ENCODE measurements at regions not wholly inside any gene's neighbourhood (a gene's known extent, or its start where the extent isn't known, plus 50 kb on each side); places are given as distances from the start of the nearest gene placed in this dataset.
"Not testable (repeated sequence)": the region's sequence is repeated elsewhere in the genome, so short reads cannot be mapped to it uniquely, and the experiment has no call there.

GRCh38 chr3:70737666-70738290 is 425.3 kb upstream of the MDFIC2 start:
- no peak for DNase-seq (ENCODE audit: low read depth)

GRCh38 chr3:70736009-70736408 is 423.6 kb upstream of the MDFIC2 start:
- no peak for DNase-seq (ENCODE audit: low read depth)

GRCh38 chr3:70734756-70735155 is 422.3 kb upstream of the MDFIC2 start:
- DNase-seq (ENCODE audit: low read depth), result no peak

- DNase-seq (ENCODE audit: low read depth), result no peak
Observed at GRCh38 chr3:70731046-70731445, 418.6 kb upstream of the MDFIC2 start.

GRCh38 chr3:70729845-70730244 is 417.4 kb upstream of the MDFIC2 start:
- DNase-seq (ENCODE audit: low read depth), result no peak

DNA sequence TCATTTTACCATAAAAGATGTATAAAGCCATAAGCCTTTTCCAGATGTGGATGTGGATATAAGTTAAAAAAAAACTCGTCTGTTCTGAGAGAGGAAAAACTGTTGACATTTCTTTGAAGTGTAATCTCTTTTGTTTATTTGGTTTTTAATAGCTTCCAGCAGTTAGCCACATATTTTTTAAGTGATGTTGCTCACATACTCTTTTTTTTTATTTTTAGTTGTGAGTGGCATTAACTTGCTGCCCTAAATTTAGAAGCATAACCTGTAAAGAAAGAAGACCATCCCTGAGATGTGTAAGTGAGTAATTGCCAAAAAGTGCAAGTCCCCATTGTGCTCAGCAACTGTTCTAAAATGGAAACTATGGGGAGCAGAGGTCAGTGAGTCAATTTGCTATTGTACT is 415.9 kb upstream of the MDFIC2 start:
- no peak for DNase-seq (ENCODE audit: low read depth)

DNA sequence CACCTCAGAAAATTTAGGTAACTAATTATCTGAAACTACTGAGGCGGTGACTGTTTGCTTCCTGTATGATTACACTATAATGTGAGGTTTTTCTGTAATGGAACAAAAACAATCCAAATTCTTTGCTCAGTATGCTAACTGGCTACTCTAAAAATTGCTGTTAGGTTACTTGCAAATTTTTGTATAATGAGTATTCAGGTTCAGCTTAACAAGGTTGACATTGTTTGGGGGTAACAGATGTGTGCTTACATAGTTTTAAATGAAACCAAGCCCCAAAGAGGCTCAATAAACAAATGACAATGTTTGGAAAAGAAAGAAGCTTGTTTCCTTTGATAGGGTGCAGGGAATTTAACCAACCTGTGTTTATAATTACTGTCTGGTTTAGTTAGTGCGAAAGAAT is 414.5 kb upstream of the MDFIC2 start:
- DNase-seq (ENCODE audit: low read depth), result no peak

- no peak for DNase-seq (ENCODE audit: low read depth)
Observed at GRCh38 chr3:70726096-70726938, 413.9 kb upstream of the MDFIC2 start.

DNA sequence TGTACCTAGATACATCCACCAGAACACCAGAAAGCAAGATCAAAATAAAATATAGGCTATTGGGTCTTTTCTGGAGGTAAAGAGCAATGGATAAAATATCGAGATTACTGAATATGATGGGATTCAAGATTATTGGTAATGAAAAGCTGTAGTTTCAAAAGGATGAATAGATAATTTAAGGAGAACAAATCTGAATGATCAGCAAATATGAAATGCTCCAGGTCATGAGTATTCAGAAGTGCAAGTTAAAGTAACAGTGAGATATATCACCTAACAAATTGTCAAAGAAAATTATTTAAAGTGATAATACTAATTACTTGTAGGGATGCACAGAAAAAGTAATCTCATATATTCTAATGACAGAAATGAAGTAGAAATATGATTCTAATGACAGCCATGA is 409.6 kb upstream of the MDFIC2 start:
- no peak for DNase-seq (ENCODE audit: low read depth)

- DNase-seq (ENCODE audit: low read depth), result no peak
Observed at GRCh38 chr3:70716832-70717231, 404.4 kb upstream of the MDFIC2 start.

GRCh38 chr3:70712449-70713082 is 400.1 kb upstream of the MDFIC2 start:
- DNase-seq (ENCODE audit: low read depth), result no peak

GRCh38 chr3:70703305-70704102 is 391.1 kb upstream of the MDFIC2 start:
- no peak for DNase-seq (ENCODE audit: low read depth)

DNA sequence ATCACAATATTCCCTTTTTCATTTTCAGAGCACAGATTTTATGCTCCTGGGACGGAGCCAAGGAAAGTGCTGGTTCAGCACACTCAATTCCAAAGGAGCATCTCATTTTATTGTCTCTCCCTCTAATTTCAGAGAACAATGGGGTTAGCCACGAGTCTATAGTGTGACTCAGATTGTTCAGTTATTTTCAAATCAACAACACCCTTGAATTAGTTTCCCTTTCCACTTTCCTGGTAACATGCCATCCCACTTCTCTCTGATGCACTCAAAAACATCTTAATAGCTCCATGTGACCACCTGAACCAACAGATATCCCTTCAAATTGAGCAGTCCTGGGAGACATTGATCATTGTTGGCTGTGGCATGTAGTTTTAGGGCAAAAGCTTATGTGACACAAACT is 389.7 kb upstream of the MDFIC2 start:
- no peak for DNase-seq (ENCODE audit: low read depth)

DNA sequence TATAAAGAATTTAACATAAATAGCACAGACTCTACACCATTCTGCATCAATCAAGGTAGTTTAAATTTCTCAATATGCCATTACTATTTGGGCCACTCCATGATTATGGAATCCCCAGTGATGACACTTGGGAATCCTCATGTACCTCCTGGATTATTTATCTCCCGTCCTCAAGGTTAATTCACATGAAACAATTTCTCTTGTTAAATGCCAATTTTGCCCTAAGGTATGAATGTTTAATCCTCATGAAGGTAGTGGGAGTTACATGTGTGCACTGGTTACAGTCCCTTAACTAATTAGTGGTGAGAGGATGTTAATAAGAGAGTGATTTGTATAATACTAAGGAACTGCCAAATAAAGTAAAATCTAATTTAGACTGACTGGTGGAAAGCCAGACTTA is 372.3 kb upstream of the MDFIC2 start:
- no peak for DNase-seq (ENCODE audit: low read depth)

- DNase-seq (ENCODE audit: low read depth), result not testable (repeated sequence)
Observed at GRCh38 chr3:70675810-70676209, 363.4 kb upstream of the MDFIC2 start.

DNA sequence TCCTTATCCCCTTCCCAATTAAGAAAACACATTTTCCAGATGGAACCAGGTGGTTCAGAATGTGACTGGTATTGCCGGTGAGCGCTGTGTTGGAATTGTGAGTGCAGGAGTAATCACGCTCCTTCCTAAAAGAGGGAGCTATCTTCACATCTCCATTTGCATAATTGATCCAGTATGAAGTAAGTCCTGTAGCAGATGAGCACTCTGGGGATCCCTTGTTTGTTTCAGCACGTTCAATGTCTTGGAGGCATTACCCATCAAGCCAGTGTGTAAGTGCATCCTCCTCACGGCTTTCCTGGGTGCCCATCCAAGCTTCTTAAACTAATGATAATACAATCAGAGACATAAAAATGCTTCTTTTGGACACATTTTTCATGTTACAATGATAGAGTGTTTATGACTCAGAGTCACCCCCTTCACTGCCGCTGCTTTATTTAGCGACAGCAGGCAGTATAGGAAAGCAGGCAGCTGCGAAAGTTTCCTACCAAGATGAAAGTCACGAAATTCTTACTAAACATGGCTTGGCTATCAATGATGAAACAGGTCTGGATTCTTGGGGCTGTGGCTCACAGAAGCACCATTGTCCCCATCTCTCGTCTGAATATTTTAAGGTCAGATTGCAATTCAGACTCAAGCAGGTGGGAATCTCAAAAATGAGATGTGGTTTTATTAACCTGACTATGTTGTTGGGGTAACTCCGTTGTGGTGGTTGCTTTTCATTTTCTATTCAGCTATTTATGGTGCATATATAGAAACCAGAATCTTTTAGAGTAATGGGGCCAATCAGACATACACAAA is 346.3 kb upstream of the MDFIC2 start:
- DNase-seq (ENCODE audit: low read depth), result no peak

DNA sequence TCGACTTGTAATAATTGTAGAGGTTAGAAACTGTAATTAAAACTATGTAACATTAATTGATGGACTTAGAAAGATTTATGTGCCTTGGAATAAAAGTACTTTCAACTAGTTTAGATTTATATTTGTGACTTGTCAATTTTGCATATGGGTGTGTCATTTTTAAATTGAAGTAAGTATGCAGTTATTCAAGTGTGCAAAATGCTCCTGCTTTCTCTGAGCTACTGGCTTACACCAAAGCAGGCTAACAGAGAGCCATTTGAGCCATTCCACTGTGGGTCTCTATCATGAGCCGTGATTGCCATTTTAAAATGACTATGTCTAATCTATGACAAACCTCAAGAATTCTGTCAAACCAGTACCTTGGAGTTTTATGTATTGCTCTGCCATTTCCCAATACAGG is 345.0 kb upstream of the MDFIC2 start:
- DNase-seq (ENCODE audit: low read depth), result no peak

DNA sequence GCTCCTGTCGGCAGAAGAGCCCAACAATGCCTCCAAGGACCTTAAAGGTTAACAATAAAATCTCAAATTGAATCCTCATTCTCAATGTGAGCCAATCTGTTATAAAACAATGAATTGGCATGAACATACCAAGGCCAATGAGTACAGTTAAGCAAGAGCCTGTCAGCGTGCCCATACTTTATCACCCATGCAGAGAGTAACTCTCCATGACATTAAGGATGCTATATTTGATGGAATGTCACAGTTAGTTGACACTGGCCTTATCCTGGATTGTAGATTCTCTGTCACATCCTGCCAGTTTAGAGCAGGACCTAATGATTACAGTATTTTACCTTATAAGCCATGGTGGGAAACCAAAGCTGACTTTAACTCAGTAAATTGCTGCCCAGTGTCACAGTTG is 335.4 kb upstream of the MDFIC2 start:
- DNase-seq (ENCODE audit: low read depth), result no peak

DNA sequence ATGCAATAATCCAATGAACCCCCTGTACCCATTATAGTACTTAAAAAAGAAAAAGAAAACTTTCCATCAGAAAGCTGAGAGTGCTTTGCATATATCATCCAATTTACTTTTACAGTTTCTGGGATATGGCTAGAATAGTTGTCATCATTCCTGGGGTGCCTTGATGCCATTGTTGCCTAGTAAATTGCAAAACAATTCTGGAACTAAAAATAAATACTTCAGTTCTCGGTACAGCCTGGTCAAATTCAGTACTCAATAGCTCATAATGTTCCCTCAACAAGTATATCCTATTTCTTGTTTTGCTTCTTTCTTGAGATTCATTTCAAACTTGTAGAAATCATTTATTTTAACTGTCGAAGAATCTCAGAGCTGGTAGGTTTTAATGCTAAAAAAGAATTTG is 334.7 kb upstream of the MDFIC2 start:
- DNase-seq (ENCODE audit: low read depth), result no peak

DNA sequence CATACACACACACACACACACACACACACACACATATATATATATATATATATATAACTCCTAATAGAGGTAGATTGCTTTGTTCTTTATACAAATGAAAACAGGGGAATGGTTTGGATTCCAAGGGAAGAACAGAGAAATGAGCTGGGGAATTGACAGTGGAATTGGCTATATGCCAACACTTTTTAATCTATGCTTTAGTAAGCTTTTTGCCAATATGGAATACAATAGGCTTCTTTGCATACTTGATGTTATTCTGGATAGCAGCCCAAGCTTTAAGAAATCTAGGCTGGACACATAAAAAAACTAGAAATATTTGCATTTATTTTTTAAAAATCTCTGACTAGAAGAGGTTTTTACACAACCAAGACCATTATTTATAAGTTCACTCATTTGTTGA is 334.2 kb upstream of the MDFIC2 start:
- DNase-seq (ENCODE audit: low read depth), result no peak

DNA sequence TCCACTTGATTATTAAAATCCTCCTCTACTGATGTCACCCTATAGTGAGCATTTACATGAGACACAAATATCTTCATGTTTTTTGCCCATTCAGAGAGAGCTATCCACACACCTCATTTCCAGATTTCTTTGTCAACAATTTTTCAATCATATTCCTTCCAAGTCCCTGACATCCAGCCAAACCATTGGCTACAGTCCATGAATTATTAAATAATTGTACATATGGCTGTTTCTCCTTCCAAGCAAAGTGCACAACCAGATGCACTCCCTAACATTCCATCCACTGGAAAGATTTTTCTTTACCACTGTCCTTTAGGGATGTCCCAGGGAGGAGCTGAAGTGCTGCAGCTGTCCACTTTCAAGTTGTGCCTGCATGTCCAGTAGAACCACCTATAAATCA is 328.0 kb upstream of the MDFIC2 start:
- DNase-seq (ENCODE audit: low read depth), result no peak

DNA sequence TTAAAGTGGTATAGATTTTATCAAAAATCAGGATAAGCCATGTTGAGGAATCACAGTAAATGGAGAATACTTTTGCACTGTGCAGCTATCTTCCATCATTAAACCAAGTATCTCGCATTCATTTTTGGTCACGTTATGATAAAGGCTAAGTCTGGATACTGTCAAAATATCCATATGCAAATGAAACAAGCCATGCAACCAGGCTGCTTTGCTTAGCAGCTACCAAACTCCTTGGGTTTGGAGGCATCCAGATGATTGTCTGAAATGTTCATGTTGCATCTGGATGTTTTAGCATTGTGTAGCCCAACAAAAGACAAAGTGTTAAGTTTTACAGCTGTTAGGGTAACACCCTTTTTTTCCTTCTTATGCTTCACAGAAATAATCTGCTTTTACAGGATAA is 322.9 kb upstream of the MDFIC2 start:
- no peak for DNase-seq (ENCODE audit: low read depth)
